HG02798 (cell line): ENCODE measurements at regions not wholly inside any gene's neighbourhood (a gene's known extent, or its start where the extent isn't known, plus 50 kb on each side); places are given as distances from the start of the nearest gene placed in this dataset.
"Not testable (repeated sequence)": the region's sequence is repeated elsewhere in the genome, so short reads cannot be mapped to it uniquely, and the experiment has no call there.

Experiments
- ATAC-seq: cut with Tn5 transposase; IDR thresholded peaks from one replicate; pipeline ENCODE4 v1.9.1; 2021; ENCODE audit warnings: mild to moderate bottlenecking; ENCODE audit not compliant: unreplicated experiment, poor library complexity

DNA sequence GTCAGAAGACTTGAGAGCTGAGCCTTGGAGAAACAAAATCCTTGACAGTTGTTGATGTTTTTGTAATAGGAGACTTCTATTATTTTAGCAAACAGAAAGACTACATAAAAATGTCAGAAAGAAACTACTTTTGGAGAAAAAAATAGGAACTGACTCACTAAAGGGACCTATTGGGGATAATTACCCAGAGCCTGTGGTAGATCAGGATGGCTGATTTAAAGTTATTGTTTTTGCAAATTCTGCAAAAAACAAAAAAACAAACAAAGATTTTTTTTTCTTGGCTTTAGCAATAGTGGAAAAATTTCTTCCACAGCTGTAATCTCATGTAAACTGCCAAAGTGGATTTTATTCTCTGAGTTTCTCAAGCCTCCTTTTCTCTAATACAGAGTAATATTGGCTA is 101.5 kb upstream of the SATB1 start:
- ATAC-seq, result no peak

GRCh38 chr3:18516170-18516569 is 91.0 kb upstream of the SATB1 start:
- not testable (repeated sequence) for ATAC-seq

- no peak for ATAC-seq
Observed at GRCh38 chr3:18513091-18513490, 88.0 kb upstream of the SATB1 start.

DNA sequence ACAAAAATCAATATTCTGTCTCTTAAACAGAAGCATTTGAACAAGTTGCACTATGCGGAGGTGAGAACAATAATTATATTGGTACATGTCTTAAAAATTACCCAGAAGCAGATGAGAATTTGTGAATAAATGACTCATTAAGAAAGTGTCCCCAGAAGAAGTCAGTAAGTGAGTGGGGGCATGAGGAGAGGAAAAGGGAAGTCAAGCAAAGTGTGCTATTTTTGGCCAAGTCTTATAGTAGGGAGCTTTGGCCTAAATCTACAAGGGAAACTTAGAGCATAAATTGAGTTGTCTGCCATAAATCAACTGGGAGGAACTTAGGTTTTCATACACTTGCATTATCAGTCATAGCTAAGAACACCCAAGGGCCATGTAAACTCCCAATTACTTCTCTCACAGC is 86.9 kb upstream of the SATB1 start:
- no peak for ATAC-seq

DNA sequence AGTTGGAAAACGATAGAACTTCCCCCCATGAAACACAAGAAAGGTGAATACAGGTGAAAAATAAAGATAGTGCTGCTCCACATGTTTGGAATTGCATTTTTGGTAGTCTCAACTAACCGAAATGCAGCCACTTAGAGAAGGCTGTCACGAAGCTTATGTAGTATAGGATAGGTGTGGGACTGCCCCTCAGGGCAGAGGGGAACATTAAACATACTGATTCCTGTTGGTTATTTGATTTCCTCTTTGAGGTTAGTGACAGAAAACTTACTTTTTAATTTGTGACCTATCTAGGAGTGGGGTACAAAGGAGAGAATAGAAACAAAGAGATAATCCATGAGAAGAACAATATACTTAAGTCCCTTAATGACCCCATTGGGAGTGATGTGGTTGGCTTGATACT is 85.8 kb upstream of the SATB1 start:
- no peak for ATAC-seq

GRCh38 chr3:18507333-18507732 is 82.2 kb upstream of the SATB1 start:
- ATAC-seq, result no peak

DNA sequence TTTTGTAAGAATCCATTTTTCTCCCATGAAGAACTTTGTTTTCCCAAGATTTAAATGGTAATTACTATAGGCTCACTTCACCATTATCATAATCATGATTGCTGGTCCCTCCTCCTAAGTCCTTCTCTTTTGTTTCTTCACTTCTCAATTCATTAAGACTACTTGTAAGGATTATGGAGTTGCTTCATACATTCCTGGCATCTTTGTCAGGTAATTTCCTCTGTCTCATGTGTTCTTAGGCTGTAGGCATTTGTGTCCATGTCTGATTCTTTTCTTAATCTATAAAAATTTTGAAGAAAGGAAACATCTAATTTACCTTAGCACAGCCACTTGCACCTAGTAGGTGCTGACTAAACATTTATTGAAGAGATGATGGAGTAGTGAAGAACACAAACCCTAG is 79.9 kb upstream of the SATB1 start:
- ATAC-seq, result no peak

DNA sequence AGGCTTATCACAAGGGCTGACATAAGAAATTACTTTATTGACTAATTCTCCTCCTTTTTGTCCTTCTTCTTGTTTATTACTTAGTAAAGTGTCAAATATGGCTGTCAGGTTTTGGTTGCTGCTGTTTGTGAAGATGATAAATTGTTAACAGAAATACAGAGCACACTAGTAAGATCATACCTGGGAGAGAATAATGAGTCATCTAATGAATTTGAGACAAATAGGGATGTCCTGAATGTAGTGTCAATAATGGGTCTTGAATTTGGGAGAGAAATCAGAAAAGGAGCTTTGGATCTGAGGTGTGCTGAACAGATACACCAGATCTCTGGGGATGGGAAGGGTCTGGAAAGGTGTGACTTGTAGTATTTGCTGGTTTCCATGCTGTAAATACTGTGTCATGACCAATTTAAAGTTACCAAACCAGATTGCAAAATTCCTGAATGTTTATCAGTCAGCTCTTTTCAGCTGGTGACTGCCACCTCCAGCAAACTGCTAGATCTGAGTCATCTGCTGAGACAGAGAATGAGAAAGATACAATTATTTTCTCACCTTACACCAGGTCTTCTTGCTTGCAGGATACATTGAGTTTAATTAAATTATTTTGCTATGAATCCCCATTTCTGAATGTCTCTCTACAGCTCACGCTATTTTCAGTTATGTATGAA is 76.7 kb upstream of the SATB1 start:
- no peak for ATAC-seq

GRCh38 chr3:18500322-18500721 is 75.2 kb upstream of the SATB1 start:
- no peak for ATAC-seq

DNA sequence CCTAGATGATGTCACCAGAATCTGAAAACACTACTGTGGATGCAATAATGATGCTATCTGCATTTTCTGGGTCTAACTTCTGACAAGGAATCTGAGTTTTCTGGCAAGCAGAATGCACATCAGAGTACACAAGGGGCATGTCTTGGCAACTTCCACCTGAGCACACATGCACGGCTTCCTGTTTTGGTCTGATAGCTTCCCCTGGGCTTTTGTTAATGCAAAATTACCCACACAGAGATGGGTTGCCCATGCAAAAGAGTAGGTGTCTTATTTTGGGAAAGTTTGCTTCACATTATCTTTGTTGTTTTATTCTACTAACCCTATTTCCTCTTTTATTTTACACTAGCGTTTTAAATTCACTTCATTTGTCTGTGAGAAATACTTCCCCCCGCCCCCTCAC is 74.2 kb upstream of the SATB1 start:
- ATAC-seq, result peak; percentile 75

- no peak for ATAC-seq
Observed at GRCh38 chr3:18494251-18494650, 69.1 kb upstream of the SATB1 start.

DNA sequence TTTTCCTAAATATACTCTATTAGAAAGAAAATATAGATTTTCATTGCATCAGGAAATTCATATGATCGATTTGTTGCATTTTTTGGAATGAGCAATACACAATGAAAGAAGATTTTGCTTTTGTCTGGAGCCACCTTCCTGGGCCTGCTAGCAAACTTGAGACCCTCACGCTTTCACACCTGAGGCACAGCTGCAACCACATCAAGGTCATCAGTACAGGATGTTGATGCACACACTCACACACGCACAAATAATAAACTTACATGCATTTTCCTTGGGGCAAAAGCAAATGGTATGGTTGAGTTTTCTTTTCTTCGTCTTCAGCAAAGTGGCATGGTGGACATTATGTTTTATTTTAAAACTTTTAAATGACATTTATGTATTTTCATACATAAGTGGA is 64.8 kb upstream of the SATB1 start:
- ATAC-seq, result no peak

DNA sequence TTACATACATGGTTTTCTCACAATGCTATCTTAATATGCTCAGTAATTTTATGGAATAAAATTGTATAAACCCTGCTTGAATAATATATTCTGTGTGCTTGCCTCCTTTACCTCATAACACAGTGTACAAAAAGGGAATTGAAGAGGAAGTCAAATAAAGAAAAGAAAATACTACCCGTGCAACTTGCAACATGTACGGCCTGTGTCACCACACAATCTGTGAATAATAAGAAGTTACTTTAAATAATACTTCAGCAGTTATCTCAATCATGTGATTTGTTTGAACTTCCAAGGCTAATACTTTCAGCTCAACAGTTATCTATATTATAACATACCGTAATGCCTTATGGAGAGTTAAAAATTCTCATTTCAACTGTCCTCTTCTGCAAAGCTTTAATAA is 58.1 kb upstream of the SATB1 start:
- ATAC-seq, result no peak

DNA sequence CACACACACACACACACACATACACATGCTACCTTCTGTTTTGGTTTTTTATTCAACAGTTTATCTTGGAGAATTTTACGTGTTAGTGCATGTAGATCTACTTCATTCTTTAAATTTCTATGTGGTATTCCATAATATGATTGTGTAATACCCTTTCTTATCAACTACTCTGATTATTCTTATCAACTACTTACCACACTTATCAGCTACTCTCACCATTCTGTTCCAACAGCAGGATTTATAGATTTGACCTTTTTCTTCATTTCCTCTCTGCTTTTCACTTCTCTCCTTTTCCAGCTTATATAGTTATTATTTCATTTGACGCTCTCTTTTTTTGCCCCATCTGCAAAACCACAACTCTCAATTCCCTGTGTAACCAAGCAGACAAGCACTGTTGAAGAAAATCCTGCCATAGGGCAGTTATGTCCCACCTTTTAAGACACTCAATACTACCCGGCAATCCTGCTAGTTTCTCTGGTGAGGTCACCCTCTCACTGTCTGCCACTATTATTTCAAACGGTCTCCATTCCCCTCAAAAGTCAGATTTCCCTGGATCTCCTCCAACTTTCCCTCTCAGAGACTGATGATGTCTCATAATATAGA is 56.9 kb upstream of the SATB1 start:
- ATAC-seq, result no peak

GRCh38 chr3:18477620-18478019 is 52.5 kb upstream of the SATB1 start:
- no peak for ATAC-seq
